IMR-90 (cell line): ENCODE measurements at regions not wholly inside any gene's neighbourhood (a gene's known extent, or its start where the extent isn't known, plus 50 kb on each side); places are given as distances from the start of the nearest gene placed in this dataset.

ENCODE experiments used
- CEBPB ChIP-seq: IDR thresholded peaks from 2 replicates; pipeline ENCODE4 v1.6.1; 2012; ENCODE audit warnings: low read depth, low read length, improper control_type of control experiment
- CHD1 ChIP-seq: IDR thresholded peaks from 2 replicates; pipeline ENCODE4 v1.6.1; 2012; ENCODE audit warnings: low read depth, low read length, improper control_type of control experiment
- MAZ ChIP-seq: IDR thresholded peaks from 2 replicates; pipeline ENCODE4 v1.6.1; 2012; ENCODE audit warnings: low read depth, mild to moderate bottlenecking, low read length, improper control_type of control experiment, moderate library complexity, borderline replicate concordance
- MXI1 ChIP-seq: IDR thresholded peaks from 2 replicates; pipeline ENCODE4 v1.6.1; 2012; ENCODE audit warnings: low read depth, mild to moderate bottlenecking, low read length, moderate library complexity, borderline replicate concordance
- NFE2L2 ChIP-seq: fragments of 150-350 bp; IDR thresholded peaks from 2 replicates; pipeline ENCODE4 v1.6.1; 2016; ENCODE audit warnings: low read depth, mild to moderate bottlenecking, low read length
- POLR2A ChIP-seq: IDR thresholded peaks from 2 replicates; pipeline ENCODE4 v1.6.1; 2012; ENCODE audit warnings: mild to moderate bottlenecking, low read depth, low read length
- RAD21 ChIP-seq: IDR thresholded peaks from 2 replicates; pipeline ENCODE4 v1.6.1; 2012; ENCODE audit warnings: low read length, improper control_type of control experiment
- SMC3 ChIP-seq: fragments of 150-350 bp; IDR thresholded peaks from 2 replicates; pipeline ENCODE4 v1.6.1; 2016; ENCODE audit warnings: low read depth, mild to moderate bottlenecking, antibody characterized with exemption, low read length, moderate library complexity
- TF ChIP-seq, protein P1 (sequence below): conservative IDR thresholded peaks from 2 replicates; pipeline ENCODE4 v1.5.1; 2012; ENCODE audit warnings: mild to moderate bottlenecking, low read depth, low read length, improper control_type of control experiment

GRCh38 chr12:105637470-105637869 is 307.0 kb downstream of the C12orf75 start:
- TF ChIP-seq, protein P1, sequence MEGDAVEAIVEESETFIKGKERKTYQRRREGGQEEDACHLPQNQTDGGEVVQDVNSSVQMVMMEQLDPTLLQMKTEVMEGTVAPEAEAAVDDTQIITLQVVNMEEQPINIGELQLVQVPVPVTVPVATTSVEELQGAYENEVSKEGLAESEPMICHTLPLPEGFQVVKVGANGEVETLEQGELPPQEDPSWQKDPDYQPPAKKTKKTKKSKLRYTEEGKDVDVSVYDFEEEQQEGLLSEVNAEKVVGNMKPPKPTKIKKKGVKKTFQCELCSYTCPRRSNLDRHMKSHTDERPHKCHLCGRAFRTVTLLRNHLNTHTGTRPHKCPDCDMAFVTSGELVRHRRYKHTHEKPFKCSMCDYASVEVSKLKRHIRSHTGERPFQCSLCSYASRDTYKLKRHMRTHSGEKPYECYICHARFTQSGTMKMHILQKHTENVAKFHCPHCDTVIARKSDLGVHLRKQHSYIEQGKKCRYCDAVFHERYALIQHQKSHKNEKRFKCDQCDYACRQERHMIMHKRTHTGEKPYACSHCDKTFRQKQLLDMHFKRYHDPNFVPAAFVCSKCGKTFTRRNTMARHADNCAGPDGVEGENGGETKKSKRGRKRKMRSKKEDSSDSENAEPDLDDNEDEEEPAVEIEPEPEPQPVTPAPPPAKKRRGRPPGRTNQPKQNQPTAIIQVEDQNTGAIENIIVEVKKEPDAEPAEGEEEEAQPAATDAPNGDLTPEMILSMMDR = no peak
- TF ChIP-seq NFE2L2 (no peak), POLR2A (no peak), CEBPB (no peak), CHD1 (no peak), SMC3 (no peak), MXI1 (no peak), RAD21 (no peak), MAZ (no peak)
